ENCODE measurements at regions not wholly inside any gene's neighbourhood (a gene's known extent, or its start where the extent isn't known, plus 50 kb on each side); places are given as distances from the start of the nearest gene placed in this dataset.

- no peak for DNase-seq
These were observed 577.6 kb downstream of the CSNK1G3 start for GRCh38 chr5:124089578-124089977.

GRCh38 chr5:124088289-124089032, 576.5 kb downstream of the CSNK1G3 start:
- no peak for DNase-seq

- DNase-seq, result no peak
These were observed 575.8 kb downstream of the CSNK1G3 start for GRCh38 chr5:124087752-124088151.

DNA sequence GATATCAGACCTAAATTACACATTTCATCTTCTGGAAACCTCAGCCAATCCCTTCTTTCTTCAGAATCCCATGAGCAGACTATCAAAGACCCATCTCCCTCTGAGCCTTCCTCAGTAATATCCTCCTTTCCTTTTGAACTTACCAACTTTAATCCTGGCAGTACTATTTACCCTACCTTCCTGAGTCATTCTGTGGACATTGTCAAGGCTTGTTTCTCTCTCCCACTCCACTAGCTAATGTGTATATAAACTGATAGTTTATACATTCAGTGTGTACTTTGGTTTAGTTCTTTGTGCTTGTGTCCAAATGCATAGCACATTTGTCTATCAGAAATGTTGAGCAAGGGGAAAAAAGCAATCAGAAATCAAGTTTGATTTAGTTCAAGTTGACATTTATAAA, 568.3 kb downstream of the CSNK1G3 start:
- DNase-seq, result no peak

- DNase-seq, result no peak
These were observed 567.1 kb downstream of the CSNK1G3 start for GRCh38 chr5:124079062-124079461.

- DNase-seq, result no peak
These were observed 562.5 kb downstream of the CSNK1G3 start for GRCh38 chr5:124074500-124074899.

DNA sequence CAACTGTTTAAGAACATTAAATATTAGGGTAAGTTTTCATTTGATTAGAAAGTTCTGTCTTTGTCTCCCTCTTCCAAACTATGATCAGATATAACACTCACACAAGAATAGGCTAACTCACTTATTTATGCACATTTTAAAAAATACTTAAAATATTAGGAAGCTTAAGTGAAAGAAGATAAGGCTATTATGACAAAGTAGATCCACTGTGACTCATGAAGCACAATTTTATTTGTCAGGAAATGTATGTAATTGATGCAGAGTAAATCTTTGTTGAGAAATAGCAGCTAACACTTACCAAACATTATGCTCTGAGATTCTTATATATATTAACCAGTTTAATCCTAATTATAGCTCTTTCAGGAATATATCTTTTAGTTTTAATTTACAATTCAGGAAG, 560.6 kb downstream of the CSNK1G3 start:
- DNase-seq, result no peak

DNA sequence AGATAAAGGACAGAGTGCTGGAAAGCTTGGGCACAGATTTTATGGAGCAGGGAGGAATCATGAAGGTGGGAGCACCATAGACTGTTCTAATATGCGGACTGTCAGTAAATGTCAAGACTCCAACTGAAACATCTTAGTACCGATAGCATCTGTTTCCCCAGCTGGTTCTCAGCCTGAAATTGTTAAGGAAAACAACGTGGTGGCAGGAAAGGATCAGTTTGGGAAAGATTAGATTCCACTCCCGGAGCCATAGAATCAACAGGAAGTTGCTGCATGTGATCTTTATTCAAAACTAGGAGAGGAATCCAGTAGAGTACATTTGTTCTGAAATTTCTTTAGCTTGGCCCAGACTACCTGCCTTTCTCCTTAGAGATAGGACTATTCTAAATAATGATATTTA, 559.1 kb downstream of the CSNK1G3 start:
- no peak for DNase-seq

GRCh38 chr5:124065508-124065907, 553.5 kb downstream of the CSNK1G3 start:
- DNase-seq, result no peak

DNA sequence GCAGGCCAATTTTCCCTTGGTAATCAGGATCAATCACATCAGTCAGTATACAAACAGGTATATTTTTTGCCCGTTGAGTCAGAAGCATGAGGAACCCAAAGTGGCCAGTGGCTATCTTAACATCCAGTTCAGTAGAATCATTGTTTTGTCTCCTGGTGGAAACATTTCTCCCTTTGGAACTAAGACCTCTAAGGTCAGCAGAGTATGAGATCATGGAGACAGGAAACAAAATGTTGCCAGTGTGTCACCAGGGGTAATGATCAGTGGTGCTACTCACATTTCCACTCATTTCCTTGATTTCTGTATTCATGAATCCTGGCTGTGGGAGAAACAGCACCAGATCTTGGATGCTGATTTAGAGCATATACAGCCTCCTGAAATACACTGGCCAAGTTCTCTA, 553.0 kb downstream of the CSNK1G3 start:
- no peak for DNase-seq

GRCh38 chr5:124061663-124062062, 549.7 kb downstream of the CSNK1G3 start:
- DNase-seq, result peak; percentile 89

DNA sequence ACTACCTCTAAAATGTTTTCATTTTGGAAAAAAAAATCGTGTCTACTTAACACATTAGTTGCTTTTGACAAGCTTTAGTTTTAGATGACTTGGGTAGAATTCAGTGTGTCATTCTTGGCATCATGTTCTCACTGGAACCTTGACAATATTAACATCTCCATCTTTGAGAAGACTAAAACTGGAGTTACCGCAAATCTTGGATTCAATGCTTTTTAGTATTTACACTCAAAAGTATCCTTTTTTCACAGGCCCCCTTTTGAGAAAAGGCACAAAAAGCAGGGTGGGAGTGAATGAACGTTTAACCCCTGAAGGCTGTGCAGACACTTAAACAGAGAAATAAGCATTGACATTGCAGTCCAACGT, 549.1 kb downstream of the CSNK1G3 start:
- DNase-seq, result no peak

GRCh38 chr5:124060413-124061067, 548.6 kb downstream of the CSNK1G3 start:
- DNase-seq, result peak; percentile 72

DNA sequence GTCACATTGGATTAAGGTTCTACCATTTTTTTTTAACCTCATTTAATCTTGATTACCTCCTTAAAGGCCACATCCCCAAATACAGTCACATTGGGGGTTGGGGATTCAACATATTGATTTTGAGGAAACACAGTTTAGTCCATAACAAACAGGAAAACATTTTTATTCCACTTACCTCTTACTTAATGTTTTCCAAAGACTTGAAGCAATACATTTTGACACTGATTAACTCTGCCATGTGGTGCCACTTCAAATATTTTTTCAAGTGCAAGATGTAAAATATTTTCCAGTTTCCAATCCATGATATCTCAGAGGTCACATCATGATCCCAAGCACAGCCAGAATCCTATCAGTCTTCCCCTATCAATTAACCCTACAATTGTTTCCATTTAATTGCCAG, 548.0 kb downstream of the CSNK1G3 start:
- DNase-seq, result no peak

- no peak for DNase-seq
These were observed 547.2 kb downstream of the CSNK1G3 start for GRCh38 chr5:124059200-124059599.

DNA sequence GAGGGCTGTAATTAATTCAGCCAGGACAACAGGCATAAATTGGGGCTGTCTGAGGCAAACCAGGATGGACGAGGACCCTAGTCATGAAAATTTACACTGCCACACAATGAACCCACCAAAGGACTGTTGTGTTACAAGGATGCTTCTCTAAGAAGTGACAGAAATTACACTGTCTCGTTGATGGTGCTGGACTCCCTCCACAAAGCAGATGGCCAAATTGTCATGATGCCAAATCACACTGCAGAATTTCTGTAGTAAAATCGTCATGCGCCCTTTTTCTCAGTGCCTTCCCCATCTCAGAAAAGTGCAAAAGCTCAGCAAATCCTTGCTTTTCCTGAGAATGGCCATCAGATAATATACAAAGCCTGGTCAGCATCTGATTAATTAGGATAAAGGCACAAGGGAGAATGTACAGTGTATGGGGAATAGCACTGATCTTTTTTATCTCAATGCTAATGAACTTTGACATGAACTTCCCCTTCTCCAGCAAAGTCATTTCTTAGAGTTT, 545.8 kb downstream of the CSNK1G3 start:
- DNase-seq, result peak; percentile 6

DNA sequence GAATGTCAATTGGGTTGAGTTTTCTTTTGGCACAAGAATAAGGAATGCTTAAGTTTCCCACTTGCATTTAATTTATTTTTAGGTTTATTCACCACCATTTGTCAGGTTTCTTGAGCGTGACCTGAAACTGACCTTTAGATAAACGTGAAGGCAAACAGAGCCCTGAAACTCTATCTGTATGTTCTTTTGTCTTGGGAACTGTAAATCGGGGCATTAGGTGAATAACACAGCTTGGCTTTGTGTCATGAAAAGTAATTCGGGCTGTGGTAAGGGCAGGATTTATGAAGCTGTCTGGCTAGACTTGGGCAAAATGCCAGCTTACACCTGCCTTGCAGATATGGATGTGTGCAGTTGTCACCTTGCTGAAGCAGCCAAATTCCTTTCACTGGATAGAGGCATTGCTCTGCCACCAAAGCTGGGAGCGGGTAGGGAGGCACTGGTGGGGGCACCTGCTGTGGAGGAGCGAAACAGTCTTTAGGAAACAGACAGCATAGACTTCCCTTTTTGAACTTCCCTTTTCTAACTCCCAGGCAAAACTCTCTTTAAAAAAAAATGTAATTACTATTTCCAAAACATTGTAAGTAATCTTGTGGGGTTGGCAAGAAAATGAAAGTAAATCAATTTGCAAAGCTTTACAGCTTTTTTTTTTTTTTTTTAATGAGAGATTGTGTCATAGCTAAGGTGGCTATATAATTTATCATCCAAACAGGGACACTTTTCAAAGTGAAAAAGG, 545.2 kb downstream of the CSNK1G3 start:
- peak; percentile 77 for DNase-seq

- no peak for DNase-seq
These were observed 544.5 kb downstream of the CSNK1G3 start for GRCh38 chr5:124056326-124056990.

GRCh38 chr5:124055751-124056150, 543.8 kb downstream of the CSNK1G3 start:
- DNase-seq, result no peak

GRCh38 chr5:124054564-124054963, 542.6 kb downstream of the CSNK1G3 start:
- no peak for DNase-seq

DNA sequence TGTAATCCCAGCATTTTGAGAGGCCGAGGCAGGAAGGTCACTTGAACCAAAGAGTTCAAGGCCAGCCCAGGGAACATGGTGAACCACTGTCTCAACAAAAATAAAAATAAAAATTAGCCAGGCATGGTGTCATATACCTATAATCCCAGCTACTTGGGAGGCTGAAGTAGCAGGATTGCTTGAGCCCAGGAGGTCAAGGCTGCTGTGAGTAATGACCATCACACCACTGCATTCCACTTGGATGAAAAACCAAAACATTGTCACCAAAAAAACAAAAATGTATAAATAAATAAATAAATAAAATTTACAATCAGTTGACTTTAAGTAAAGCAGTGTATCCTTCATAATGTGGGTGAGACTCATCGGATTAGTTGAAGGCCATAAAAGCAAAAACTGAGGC, 541.4 kb downstream of the CSNK1G3 start:
- DNase-seq, result no peak

DNA sequence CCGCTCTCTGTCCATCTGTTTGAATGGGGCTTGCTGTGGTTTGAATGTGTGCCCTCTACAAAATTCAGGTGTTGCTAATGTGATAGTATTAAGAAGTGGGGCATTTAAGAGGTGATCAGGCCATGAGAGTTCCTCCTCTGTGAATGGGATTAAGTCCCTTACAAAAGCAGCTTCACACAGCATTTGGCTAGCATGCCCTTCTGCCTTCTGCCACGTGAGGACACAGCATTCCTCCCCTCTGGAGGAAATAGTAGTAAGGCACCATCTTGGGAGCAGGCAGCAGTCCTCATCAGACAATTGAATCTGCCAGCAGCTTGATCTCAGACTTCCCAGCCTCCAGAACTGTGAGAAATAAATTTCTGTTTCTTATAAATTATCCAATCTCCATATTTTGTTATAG, 540.2 kb downstream of the CSNK1G3 start:
- no peak for DNase-seq

GRCh38 chr5:124050120-124050770, 538.3 kb downstream of the CSNK1G3 start:
- no peak for DNase-seq
